ENCODE measurements at regions not wholly inside any gene's neighbourhood (a gene's known extent, or its start where the extent isn't known, plus 50 kb on each side); places are given as distances from the start of the nearest gene placed in this dataset.

- Mint-ChIP-seq H3K9me3 (peaks cover 10% of the 10 kb centered on the region), H3K27me3 (no peaks in the 10 kb centered on the region), H3K4me1 (ENCODE audit: low read depth) (no peaks in the 10 kb centered on the region), H3K27ac (no peak overlapping the region), H3K36me3 (ENCODE audit: low read depth) (no peaks in the 10 kb centered on the region), H3K4me3 (no peak overlapping the region)
- ChIA-PET CTCF (no interaction called here), POLR2A (no interaction called here)
- no peak for TF ChIP-seq CTCF (IDR thresholded peaks at IDR 0.05)
- no peak for DNase-seq
- intact Hi-C loops (cut with micrococcal nuclease) = no loop called here
- no peak for ATAC-seq
Observed at GRCh38 chr10:36183726-36184125, 541.6 kb upstream of the FZD8 start.

- no peak for ATAC-seq
Observed at GRCh38 chr10:36183056-36183455, 541.0 kb upstream of the FZD8 start.

GRCh38 chr10:36182606-36183005, 540.5 kb upstream of the FZD8 start:
- intact Hi-C loops (cut with micrococcal nuclease) = no loop called here
- Mint-ChIP-seq H3K27me3 (no peaks in the 10 kb centered on the region), H3K4me3 (no peak overlapping the region), H3K27ac (no peak overlapping the region), H3K9me3 (peaks cover 10% of the 10 kb centered on the region), H3K4me1 (ENCODE audit: low read depth) (no peaks in the 10 kb centered on the region), H3K36me3 (ENCODE audit: low read depth) (no peaks in the 10 kb centered on the region)
- ChIA-PET CTCF (no interaction called here), POLR2A (no interaction called here)
- ATAC-seq (no peak), DNase-seq (no peak)
- TF ChIP-seq CTCF (IDR thresholded peaks at IDR 0.05) = no peak

More at GRCh38 chr10:36183056-36183455, 541.0 kb upstream of the FZD8 start:
- ChIA-PET CTCF (no interaction called here), POLR2A (no interaction called here)
- H3K4me1 Mint-ChIP-seq (ENCODE audit: low read depth) = no peaks in the 10 kb centered on the region
- no peak for TF ChIP-seq CTCF (IDR thresholded peaks at IDR 0.05)
- H3K4me3 Mint-ChIP-seq = no peak overlapping the region
- no peak overlapping the region for H3K27ac Mint-ChIP-seq
- H3K36me3 Mint-ChIP-seq (ENCODE audit: low read depth) = no peaks in the 10 kb centered on the region
- intact Hi-C loops (cut with micrococcal nuclease) = no loop called here
- H3K9me3 Mint-ChIP-seq = peaks cover 10% of the 10 kb centered on the region
- DNase-seq = no peak
- H3K27me3 Mint-ChIP-seq = no peaks in the 10 kb centered on the region

GRCh38 chr10:36182179-36182566, 540.1 kb upstream of the FZD8 start:
- ATAC-seq = no peak
- H3K4me1 Mint-ChIP-seq (ENCODE audit: low read depth) = no peaks in the 10 kb centered on the region
- ChIA-PET POLR2A (no interaction called here), CTCF (no interaction called here)
- no peaks in the 10 kb centered on the region for H3K36me3 Mint-ChIP-seq (ENCODE audit: low read depth)
- no peaks in the 10 kb centered on the region for H3K27me3 Mint-ChIP-seq
- no peak for TF ChIP-seq CTCF (IDR thresholded peaks at IDR 0.05)
- no peak overlapping the region for H3K27ac Mint-ChIP-seq
- intact Hi-C loops (cut with micrococcal nuclease) = no loop called here
- no peak for DNase-seq
- H3K4me3 Mint-ChIP-seq = no peak overlapping the region
- peaks cover 5% of the 10 kb centered on the region for H3K9me3 Mint-ChIP-seq

GRCh38 chr10:36181426-36182178, 539.5 kb upstream of the FZD8 start:
- TF ChIP-seq CTCF (IDR thresholded peaks at IDR 0.05) = no peak
- CTCF ChIA-PET = no interaction called here
- Mint-ChIP-seq H3K4me3 (no peak overlapping the region), H3K36me3 (ENCODE audit: low read depth) (no peaks in the 10 kb centered on the region), H3K27ac (no peak overlapping the region), H3K27me3 (no peaks in the 10 kb centered on the region), H3K4me1 (ENCODE audit: low read depth) (no peaks in the 10 kb centered on the region), H3K9me3 (peaks cover 5% of the 10 kb centered on the region)
- intact Hi-C loops (cut with micrococcal nuclease) = no loop called here
- DNase-seq = no peak
- ATAC-seq = no peak
- POLR2A ChIA-PET = no interaction called here
